ENCODE measurements at regions not wholly inside any gene's neighbourhood (a gene's known extent, or its start where the extent isn't known, plus 50 kb on each side); places are given as distances from the start of the nearest gene placed in this dataset.

DNA sequence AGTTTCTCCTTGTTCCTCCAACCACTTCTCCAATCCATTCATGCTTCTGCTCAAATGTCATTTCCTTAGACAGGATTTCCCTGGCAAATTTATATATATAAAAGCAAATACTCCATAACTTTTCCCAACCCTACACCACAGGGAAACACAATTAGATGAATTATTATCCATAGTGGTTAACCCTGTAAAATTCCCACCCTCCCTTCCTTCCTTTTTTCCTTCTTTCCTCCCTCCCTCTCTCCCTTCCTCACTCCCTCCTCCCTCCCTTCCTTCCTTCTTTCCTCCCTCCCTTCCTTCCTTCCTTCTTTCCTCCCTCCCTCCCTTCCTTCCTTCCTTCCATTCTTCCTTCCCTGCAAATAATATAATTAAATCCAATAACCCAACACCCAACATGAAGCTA lies 617.7 kb downstream of the IRS1 start:
- Histone ChIP-seq H3K27ac (peak overlapping the region; percentile 55 to 92 (median 81)), H3K4me1 (peaks cover 19% of the 10 kb centered on the region in 2 donors), H3K9me3 (no peaks in the 10 kb centered on the region), H3K27me3 (no peaks in the 10 kb centered on the region), H3K4me3 (replicated peaks in 1 of 3) (no peak overlapping the region), H3K36me3 (no peaks in the 10 kb centered on the region)
- intact Hi-C loops (cut with DNase I), result no loop called here
- TF ChIP-seq, protein P1, sequence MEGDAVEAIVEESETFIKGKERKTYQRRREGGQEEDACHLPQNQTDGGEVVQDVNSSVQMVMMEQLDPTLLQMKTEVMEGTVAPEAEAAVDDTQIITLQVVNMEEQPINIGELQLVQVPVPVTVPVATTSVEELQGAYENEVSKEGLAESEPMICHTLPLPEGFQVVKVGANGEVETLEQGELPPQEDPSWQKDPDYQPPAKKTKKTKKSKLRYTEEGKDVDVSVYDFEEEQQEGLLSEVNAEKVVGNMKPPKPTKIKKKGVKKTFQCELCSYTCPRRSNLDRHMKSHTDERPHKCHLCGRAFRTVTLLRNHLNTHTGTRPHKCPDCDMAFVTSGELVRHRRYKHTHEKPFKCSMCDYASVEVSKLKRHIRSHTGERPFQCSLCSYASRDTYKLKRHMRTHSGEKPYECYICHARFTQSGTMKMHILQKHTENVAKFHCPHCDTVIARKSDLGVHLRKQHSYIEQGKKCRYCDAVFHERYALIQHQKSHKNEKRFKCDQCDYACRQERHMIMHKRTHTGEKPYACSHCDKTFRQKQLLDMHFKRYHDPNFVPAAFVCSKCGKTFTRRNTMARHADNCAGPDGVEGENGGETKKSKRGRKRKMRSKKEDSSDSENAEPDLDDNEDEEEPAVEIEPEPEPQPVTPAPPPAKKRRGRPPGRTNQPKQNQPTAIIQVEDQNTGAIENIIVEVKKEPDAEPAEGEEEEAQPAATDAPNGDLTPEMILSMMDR (IDR thresholded peaks at IDR 0.05), result no peak
- TF ChIP-seq POLR2A (IDR thresholded peaks at IDR 0.05), result no peak
- no peak for DNase-seq

DNA sequence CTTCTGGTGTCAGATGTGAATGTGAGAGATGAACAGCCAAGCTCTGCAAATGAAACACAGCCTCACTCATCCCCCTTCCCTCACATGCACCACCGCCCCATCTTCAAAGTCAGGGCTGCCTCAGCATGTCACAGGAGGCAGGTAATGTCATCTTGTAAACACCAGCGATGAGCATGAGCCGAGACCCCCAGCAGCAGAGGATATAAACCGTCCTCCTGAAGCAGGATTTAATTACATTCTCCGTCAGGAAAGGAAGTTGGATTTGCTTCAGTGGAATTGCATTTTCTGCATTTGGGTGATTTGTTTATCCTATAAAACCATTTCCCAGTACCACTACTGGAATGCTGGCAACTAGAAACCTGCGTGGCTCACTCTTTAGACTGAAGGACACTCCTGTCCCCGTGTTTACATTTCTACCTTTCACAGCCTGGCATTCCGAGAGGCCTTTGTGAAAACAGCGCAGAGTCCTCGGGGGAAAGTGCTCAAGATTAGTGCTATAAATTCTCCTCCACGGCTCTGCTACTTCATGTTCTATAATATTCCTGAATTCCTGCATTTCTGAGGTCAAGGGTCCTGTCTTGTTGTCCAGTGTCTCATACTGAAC lies 619.2 kb downstream of the IRS1 start:
- H3K9me3 ChIP-seq, result no peaks in the 10 kb centered on the region
- peaks cover 15 to 24% of the 10 kb centered on the region in 2 donors for H3K4me1 ChIP-seq
- H3K27ac ChIP-seq, result peak overlapping the region; percentile 55 to 92 (median 81)
- DNase-seq, result peak; percentile 65 to 71
- H3K36me3 ChIP-seq, result no peaks in the 10 kb centered on the region
- intact Hi-C loops (cut with DNase I), result no loop called here
- WGBS, 2 donors, result 22 to 27% methylated on average over 11 of the region's 11 CpGs
- TF ChIP-seq POLR2A (IDR thresholded peaks at IDR 0.05), result peak in 1 of 2 donors; percentile 32
- TF ChIP-seq, protein P1 (IDR thresholded peaks at IDR 0.05), result no peak
- no peaks in the 10 kb centered on the region for H3K27me3 ChIP-seq
- H3K4me3 ChIP-seq (replicated peaks in 1 of 3), result no peak overlapping the region

DNA sequence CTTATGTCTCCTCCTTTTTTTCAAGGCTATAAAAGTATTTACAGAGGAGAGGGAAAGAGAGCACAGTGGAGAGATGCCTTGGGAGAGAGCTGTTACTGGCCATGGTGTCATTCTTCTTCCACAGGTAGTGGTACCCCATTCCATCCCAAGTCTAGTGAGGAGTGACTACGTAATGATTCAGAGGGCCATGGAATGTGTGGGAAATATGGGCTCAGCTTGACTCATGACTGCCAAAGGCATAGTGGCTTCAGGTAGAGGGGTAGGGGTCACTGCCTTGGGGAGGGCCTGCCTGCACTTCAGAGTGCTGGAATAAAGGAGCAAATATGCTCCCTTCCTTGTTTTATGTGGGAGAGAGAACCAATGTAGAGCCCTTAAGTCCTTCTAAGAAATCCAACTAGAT lies 620.6 kb downstream of the IRS1 start:
- peak overlapping the region; percentile 55 to 92 (median 81) for H3K27ac ChIP-seq
- DNase-seq, result no peak
- no peaks in the 10 kb centered on the region for H3K36me3 ChIP-seq
- no peaks in the 10 kb centered on the region for H3K9me3 ChIP-seq
- peaks cover 12 to 28% of the 10 kb centered on the region in 2 donors for H3K4me1 ChIP-seq
- WGBS, 2 donors, result 94 to 100% methylated on average over 1 of the region's 1 CpG
- no peak overlapping the region for H3K4me3 ChIP-seq (replicated peaks in 1 of 3)
- intact Hi-C loops (cut with DNase I), result no loop called here
- TF ChIP-seq, protein P1 (IDR thresholded peaks at IDR 0.05), result no peak
- TF ChIP-seq POLR2A (IDR thresholded peaks at IDR 0.05), result no peak
- H3K27me3 ChIP-seq, result no peaks in the 10 kb centered on the region

DNA sequence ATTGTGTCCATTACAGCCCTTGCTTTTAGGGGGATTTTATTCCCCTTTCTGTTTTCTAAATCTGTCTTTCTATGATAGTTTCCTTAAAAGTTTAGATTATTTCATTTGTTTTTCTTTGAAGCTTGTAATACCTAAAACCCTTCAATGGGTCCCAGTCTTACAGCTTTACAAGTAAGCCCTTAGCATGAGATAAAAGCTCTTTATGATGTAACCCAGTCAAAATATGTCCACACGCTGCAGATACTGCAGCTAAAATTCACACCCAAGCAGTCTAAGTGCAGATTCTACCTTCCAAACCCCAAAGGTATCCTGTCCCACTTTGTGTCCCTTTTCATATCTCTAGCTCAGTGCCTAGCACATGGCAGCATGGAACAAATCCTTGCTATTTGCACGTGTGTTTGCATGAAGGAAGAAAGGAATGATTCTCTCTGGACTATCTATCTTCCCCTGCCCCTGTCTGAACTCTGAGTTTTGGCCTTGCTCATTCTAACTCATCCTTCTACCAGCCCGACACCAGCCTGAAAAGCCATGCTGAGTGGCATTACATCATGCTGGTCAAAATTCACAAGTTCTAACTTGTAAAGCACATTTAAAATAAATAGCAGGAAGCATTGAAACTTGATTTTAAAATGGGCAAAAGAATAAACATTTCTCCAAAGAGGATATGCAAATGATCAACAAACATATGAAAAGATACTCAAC lies 623.2 kb downstream of the IRS1 start:
- no peaks in the 10 kb centered on the region for H3K36me3 ChIP-seq
- peaks cover 5 to 28% of the 10 kb centered on the region in 2 donors for H3K4me1 ChIP-seq
- intact Hi-C loops (cut with DNase I), result no loop called here
- no peak overlapping the region for H3K4me3 ChIP-seq (replicated peaks in 1 of 3)
- 72 to 77% methylated on average over 3 of the region's 3 CpGs for WGBS, 2 donors
- H3K27me3 ChIP-seq, result no peaks in the 10 kb centered on the region
- no peaks in the 10 kb centered on the region for H3K9me3 ChIP-seq
- H3K27ac ChIP-seq, result peak overlapping the region in 2 of 3 donors; percentile 9 to 87
- no peak for DNase-seq
- TF ChIP-seq POLR2A (IDR thresholded peaks at IDR 0.05), result no peak
- TF ChIP-seq, protein P1 (IDR thresholded peaks at IDR 0.05), result no peak

DNA sequence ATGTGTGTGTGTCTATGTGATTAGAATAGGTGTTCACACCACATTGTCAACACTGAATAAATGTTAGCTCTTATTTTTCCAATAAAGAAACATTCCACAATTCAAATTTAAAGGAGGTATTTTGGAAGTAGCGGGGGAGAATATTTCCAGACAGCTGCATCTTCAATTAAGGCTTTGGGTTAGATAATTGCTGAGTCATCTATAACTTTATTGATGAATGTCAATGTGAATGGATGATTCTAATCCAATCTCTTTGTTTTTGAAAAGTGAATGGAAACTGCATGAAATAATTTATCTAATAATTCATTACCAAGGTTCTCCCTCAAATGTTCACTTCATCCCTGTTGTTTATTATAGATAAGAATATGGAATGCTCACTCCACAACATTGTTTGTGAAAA lies 625.2 kb downstream of the IRS1 start:
- 77 to 82% methylated on average over 1 of the region's 1 CpG for WGBS, 2 donors
- DNase-seq, result no peak
- no peak overlapping the region for H3K4me3 ChIP-seq (replicated peaks in 1 of 3)
- no peaks in the 10 kb centered on the region for H3K9me3 ChIP-seq
- H3K27me3 ChIP-seq, result no peaks in the 10 kb centered on the region
- H3K27ac ChIP-seq, result peak overlapping the region; percentile 52 to 87 (median 83)
- H3K36me3 ChIP-seq, result no peaks in the 10 kb centered on the region
- TF ChIP-seq POLR2A (IDR thresholded peaks at IDR 0.05), result no peak
- TF ChIP-seq, protein P1 (IDR thresholded peaks at IDR 0.05), result no peak
- intact Hi-C loops (cut with DNase I), result no loop called here
- peaks cover 0 to 15% of the 10 kb centered on the region in 2 donors for H3K4me1 ChIP-seq
